Hematopoietic multipotent progenitor cell treated with erythropoietin and hydrocortisone succinate and interleukin-3 and kit ligand, for 8 days (in vitro differentiated cells): ENCODE measurements at regions not wholly inside any gene's neighbourhood (a gene's known extent, or its start where the extent isn't known, plus 50 kb on each side); places are given as distances from the start of the nearest gene placed in this dataset.

Experiments
- DNase-seq: peaks from one replicate; pipeline ENCODE4 v3.0.0-alpha.2; 2015

- DNase-seq: no peak
These were observed 226.3 kb upstream of the DACH1 start for GRCh38 chr13:72093262-72093661.

- no peak for DNase-seq
These were observed 207.7 kb upstream of the DACH1 start for GRCh38 chr13:72074663-72075062.

- no peak for DNase-seq
These were observed 205.3 kb upstream of the DACH1 start for GRCh38 chr13:72072261-72072660.

GRCh38 chr13:72071713-72072112 lies 204.7 kb upstream of the DACH1 start:
- no peak for DNase-seq

- DNase-seq: peak; percentile 20
These were observed 195.6 kb upstream of the DACH1 start for GRCh38 chr13:72062566-72062965.

GRCh38 chr13:72061613-72062012 lies 194.6 kb upstream of the DACH1 start:
- DNase-seq: no peak

- no peak for DNase-seq
These were observed 183.2 kb upstream of the DACH1 start for GRCh38 chr13:72050251-72050650.

- DNase-seq: no peak
These were observed 176.4 kb upstream of the DACH1 start for GRCh38 chr13:72043366-72043765.

- no peak for DNase-seq
These were observed 174.2 kb upstream of the DACH1 start for GRCh38 chr13:72041165-72041564.

GRCh38 chr13:72039126-72039525 lies 172.1 kb upstream of the DACH1 start:
- DNase-seq: no peak

- no peak for DNase-seq
These were observed 163.0 kb upstream of the DACH1 start for GRCh38 chr13:72029981-72030380.

GRCh38 chr13:72025836-72026235 lies 158.8 kb upstream of the DACH1 start:
- DNase-seq: no peak

GRCh38 chr13:72023895-72024294 lies 156.9 kb upstream of the DACH1 start:
- DNase-seq: no peak

GRCh38 chr13:72005455-72005854 lies 138.5 kb upstream of the DACH1 start:
- DNase-seq: no peak

- no peak for DNase-seq
These were observed 137.9 kb upstream of the DACH1 start for GRCh38 chr13:72004784-72005374.

- DNase-seq: no peak
These were observed 137.2 kb upstream of the DACH1 start for GRCh38 chr13:72004246-72004645.

GRCh38 chr13:71998223-71998622 lies 131.2 kb upstream of the DACH1 start:
- no peak for DNase-seq

GRCh38 chr13:71979616-71980015 lies 112.6 kb upstream of the DACH1 start:
- DNase-seq: peak; percentile 43

- no peak for DNase-seq
These were observed 110.0 kb upstream of the DACH1 start for GRCh38 chr13:71977028-71977427.

- DNase-seq: no peak
These were observed 101.0 kb upstream of the DACH1 start for GRCh38 chr13:71967990-71968389.

- peak; percentile 24 for DNase-seq
These were observed 97.6 kb upstream of the DACH1 start for GRCh38 chr13:71964491-71965100.

- DNase-seq: no peak
These were observed 95.7 kb upstream of the DACH1 start for GRCh38 chr13:71962735-71963134.

GRCh38 chr13:71962126-71962525 lies 95.1 kb upstream of the DACH1 start:
- DNase-seq: no peak

GRCh38 chr13:71949441-71949840 lies 82.4 kb upstream of the DACH1 start:
- no peak for DNase-seq

- DNase-seq: no peak
These were observed 72.2 kb upstream of the DACH1 start for GRCh38 chr13:71939186-71939585.
